ENCODE measurements at regions not wholly inside any gene's neighbourhood (a gene's known extent, or its start where the extent isn't known, plus 50 kb on each side); places are given as distances from the start of the nearest gene placed in this dataset.
"Not testable (repeated sequence)": the region's sequence is repeated elsewhere in the genome, so short reads cannot be mapped to it uniquely, and the experiment has no call there.

DNA sequence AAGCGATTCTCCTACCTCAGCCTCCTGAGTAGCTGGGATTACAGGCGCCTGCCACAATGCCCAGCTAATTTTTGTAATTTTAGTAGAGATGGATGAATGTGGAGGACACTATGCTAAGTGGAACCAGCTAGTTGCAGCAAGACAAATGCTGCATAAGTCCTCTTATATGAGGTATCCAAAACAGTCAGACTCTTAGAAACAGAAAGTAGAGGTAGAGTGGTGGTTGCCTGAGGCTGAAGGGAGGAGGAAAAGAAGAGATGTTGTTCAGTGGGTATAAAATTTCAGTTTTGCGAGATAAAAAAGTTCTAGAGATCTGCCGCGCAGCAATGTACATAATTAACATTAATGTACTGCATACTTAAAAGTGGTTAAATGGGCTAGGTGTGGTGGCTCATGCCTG, 145.3 kb upstream of the SPRED2 start:
- DNase-seq = no peak
- no peaks in the 10 kb centered on the region for H3K36me3 ChIP-seq
- no peak overlapping the region for H3K27ac ChIP-seq
- TF ChIP-seq, protein P1, sequence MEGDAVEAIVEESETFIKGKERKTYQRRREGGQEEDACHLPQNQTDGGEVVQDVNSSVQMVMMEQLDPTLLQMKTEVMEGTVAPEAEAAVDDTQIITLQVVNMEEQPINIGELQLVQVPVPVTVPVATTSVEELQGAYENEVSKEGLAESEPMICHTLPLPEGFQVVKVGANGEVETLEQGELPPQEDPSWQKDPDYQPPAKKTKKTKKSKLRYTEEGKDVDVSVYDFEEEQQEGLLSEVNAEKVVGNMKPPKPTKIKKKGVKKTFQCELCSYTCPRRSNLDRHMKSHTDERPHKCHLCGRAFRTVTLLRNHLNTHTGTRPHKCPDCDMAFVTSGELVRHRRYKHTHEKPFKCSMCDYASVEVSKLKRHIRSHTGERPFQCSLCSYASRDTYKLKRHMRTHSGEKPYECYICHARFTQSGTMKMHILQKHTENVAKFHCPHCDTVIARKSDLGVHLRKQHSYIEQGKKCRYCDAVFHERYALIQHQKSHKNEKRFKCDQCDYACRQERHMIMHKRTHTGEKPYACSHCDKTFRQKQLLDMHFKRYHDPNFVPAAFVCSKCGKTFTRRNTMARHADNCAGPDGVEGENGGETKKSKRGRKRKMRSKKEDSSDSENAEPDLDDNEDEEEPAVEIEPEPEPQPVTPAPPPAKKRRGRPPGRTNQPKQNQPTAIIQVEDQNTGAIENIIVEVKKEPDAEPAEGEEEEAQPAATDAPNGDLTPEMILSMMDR (IDR thresholded peaks at IDR 0.05) = no peak
- no peaks in the 10 kb centered on the region for H3K4me1 ChIP-seq
- intact Hi-C loops (cut with DNase I) = no loop called here
- no peaks in the 10 kb centered on the region for H3K27me3 ChIP-seq
- no peak overlapping the region for H3K4me3 ChIP-seq
- no peaks in the 10 kb centered on the region for H3K9me3 ChIP-seq
- no peak for ATAC-seq

DNA sequence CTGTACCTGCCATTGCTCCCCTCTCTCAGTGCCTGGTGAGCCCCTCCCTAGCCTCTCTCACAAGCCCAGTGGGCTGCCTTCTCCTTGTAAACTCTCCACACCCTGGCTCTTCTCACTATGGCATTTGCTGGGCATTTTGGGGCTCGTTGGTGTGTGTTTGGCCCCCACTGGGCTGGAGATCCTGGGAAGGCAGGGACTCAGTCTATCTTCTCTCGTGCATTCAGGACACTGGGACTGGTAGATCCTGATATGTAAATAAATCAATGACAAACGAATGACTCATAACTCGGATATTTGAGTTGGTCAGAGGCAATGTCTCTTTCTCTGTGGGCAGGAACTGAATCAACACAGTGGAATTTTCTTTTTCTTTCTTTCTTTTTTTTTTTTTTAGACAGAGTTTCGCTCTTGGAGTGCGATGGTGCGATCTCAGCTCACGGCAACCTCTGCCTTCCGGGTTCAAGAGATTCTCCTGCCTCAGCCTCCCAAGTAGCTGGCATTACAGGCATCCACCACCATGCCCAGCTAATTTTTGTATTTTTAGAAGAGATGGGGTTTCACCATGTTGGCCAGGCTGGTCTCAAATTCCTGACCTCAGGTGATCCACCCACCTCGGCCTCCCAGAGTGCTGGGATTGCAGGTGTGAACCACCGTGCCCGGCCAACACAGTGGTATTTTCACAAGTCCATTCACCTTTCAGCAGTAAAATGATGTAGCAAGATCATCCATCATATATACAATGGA, 144.6 kb upstream of the SPRED2 start:
- H3K4me1 ChIP-seq = no peaks in the 10 kb centered on the region
- intact Hi-C loops (cut with DNase I) = no loop called here
- no peaks in the 10 kb centered on the region for H3K36me3 ChIP-seq
- no peak overlapping the region for H3K27ac ChIP-seq
- H3K9me3 ChIP-seq = no peaks in the 10 kb centered on the region
- no peaks in the 10 kb centered on the region for H3K27me3 ChIP-seq
- DNase-seq (no peak), ATAC-seq (peak; percentile 25)
- TF ChIP-seq, protein P1 (IDR thresholded peaks at IDR 0.05) = no peak
- H3K4me3 ChIP-seq = no peak overlapping the region

DNA sequence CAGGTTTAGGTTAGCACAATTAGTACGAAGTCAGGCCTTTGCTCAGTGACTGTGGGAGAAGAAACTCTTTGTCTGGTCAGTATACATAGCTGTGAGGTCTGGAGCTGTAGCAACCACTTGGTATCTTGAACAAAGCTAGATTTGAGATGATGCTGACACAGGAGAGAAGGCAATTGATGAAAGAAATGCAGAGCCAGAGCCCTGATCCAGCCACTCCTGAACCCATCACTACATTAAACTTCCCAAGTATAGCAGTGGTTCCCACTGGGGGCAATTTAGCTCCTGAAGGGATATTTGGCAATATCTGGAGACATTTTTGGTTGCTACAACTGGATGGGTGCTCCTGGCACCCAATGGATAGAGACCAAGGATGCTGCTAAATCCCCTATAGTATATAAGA, 143.9 kb upstream of the SPRED2 start:
- Histone ChIP-seq H3K4me1 (no peaks in the 10 kb centered on the region), H3K9me3 (no peaks in the 10 kb centered on the region), H3K27ac (no peak overlapping the region), H3K4me3 (no peak overlapping the region), H3K27me3 (no peaks in the 10 kb centered on the region), H3K36me3 (no peaks in the 10 kb centered on the region)
- intact Hi-C loops (cut with DNase I) = no loop called here
- TF ChIP-seq, protein P1 (IDR thresholded peaks at IDR 0.05) = no peak
- no peak for DNase-seq
- ATAC-seq = no peak

DNA sequence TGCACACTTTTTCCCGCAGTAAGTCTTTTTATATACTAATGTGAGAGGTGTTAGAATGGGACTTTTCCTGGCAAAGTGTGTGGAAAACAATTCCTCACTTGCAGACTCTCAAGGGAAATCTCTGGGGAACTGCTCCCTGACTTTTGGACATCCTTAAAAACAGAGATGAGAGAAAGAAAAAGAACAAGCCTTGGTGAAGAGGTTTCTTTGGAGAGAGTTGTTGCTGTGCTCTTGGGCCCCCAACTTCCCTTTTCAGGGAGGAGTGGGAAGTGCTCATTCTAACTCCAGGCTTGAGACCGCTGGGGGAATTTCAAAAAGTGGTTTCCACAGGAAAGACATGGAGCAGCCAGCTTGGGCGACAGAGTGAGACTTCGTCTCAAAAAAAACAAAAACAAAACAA, 142.6 kb upstream of the SPRED2 start:
- peak overlapping the region; percentile 11 for H3K27ac ChIP-seq
- no peak for DNase-seq
- TF ChIP-seq, protein P1 (IDR thresholded peaks at IDR 0.05) = no peak
- no peaks in the 10 kb centered on the region for H3K9me3 ChIP-seq
- no peaks in the 10 kb centered on the region for H3K4me1 ChIP-seq
- peak; percentile 55 for ATAC-seq
- intact Hi-C loops (cut with DNase I) = no loop called here
- H3K36me3 ChIP-seq = no peaks in the 10 kb centered on the region
- no peak overlapping the region for H3K4me3 ChIP-seq
- H3K27me3 ChIP-seq = no peaks in the 10 kb centered on the region

DNA sequence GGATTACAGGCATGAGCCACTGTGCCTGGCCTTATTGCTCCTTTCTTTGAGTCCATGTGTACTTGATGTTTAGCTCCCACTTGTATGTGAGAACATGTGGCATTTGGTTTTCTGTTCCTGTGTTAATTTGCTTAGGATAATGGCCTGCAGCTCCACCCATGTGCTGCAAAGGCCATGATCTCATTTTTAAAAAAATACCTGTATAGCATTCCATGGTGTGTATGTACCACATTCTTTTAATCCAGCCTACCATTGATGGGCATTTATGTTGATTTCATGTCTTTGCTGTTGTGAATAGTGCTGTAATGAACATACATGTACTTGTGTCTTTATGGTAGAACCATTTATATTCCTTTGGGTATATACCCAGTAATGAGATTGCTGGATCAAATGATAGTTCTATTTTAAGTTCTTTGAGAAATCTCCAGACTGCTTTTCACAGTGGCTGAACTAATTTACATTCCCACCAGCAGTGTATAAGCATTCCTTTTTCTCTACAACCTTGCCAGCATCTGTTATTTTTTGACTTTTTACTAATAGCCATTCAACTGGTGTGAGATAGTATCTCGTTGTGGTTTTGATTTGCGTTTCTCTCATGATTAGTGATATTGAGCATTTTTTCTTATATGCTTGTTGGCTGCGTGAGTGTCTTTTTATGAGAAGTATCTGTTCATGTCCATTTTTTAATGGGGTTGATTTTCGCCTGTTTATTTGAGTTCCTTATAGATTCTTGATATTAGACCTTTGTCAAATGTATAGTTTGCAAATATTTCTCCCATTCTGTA, 136.4 kb upstream of the SPRED2 start:
- not testable (repeated sequence) for ATAC-seq, H3K9me3 ChIP-seq, H3K27ac ChIP-seq, DNase-seq, H3K4me3 ChIP-seq, H3K27me3 ChIP-seq, H3K4me1 ChIP-seq, H3K36me3 ChIP-seq
- intact Hi-C loops (cut with DNase I) = loop anchor here (10.0 kb wide), 1 partner anchor 964 kb away; no protein-coding TSS in a partner anchor

DNA sequence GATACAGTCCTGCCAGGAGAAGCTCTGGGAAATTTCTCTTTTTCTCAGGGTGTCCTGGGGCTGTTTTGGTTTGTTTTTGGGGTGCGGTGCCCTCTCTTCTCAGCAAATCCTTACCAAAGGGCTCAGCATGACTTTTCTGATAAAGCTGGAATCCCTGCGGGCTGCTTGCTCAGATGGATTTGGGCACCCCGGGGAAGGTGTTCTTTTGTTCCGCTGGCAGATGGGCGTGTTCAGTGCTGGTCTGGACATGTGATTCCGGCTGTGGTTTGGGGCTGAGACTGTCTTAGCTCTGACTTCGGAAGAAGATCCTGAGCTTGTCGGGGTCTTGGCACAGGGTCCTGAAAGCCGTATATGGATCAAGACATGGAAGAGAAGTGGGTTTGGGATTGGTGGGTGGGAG, 134.2 kb upstream of the SPRED2 start:
- TF ChIP-seq, protein P1 (IDR thresholded peaks at IDR 0.05) = no peak
- ATAC-seq (peak; percentile 31), DNase-seq (no peak)
- intact Hi-C loops (cut with DNase I) = loop anchor here (10.0 kb wide), 1 partner anchor 962 kb away; no protein-coding TSS in a partner anchor
- Histone ChIP-seq H3K4me1 (no peaks in the 10 kb centered on the region), H3K4me3 (no peak overlapping the region), H3K27ac (no peak overlapping the region), H3K36me3 (no peaks in the 10 kb centered on the region), H3K27me3 (no peaks in the 10 kb centered on the region), H3K9me3 (no peaks in the 10 kb centered on the region)

All from upper lobe of right lung (tissue), 1 donor.